ENCODE measurements at regions not wholly inside any gene's neighbourhood (a gene's known extent, or its start where the extent isn't known, plus 50 kb on each side); places are given as distances from the start of the nearest gene placed in this dataset.

DNA sequence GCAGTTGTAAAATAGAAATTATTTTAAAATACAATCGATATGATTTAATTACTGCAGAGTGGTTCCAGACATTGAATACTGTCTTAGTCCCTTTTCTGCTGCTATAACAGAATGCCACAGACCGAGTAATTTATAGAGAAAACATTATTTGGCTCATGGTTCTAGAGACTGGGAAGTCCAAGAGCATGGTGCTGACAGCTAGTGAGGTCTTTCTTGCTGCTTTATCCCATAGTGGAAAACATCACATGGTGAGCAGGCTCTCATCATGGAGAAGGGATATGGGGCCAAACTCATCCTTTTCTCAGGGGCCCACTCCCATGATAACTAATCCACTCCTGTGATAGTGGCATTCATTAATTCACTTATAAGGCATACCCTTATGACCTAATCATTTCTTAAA lies 120.0 kb upstream of the TBL1XR1 start:
- Mint-ChIP-seq H3K4me1 (ENCODE audit: low read depth) (peaks cover 22% of the 10 kb centered on the region), H3K9me3 (peaks cover 9% of the 10 kb centered on the region), H3K36me3 (ENCODE audit: low read depth) (peaks cover 9% of the 10 kb centered on the region), H3K4me3 (no peak overlapping the region), H3K27me3 (ENCODE audit: low read depth) (peaks cover 4% of the 10 kb centered on the region), H3K27ac (no peak overlapping the region)

- H3K27ac Mint-ChIP-seq: no peak overlapping the region
- peaks cover 6% of the 10 kb centered on the region for H3K9me3 Mint-ChIP-seq
- peaks cover 4% of the 10 kb centered on the region for H3K36me3 Mint-ChIP-seq (ENCODE audit: low read depth)
- no peak overlapping the region for H3K4me3 Mint-ChIP-seq
- H3K27me3 Mint-ChIP-seq (ENCODE audit: low read depth): no peaks in the 10 kb centered on the region
- peaks cover 22% of the 10 kb centered on the region for H3K4me1 Mint-ChIP-seq (ENCODE audit: low read depth)
These were observed 121.3 kb upstream of the TBL1XR1 start for GRCh38 chr3:177318559-177318958.

GRCh38 chr3:177320765-177321247 lies 123.5 kb upstream of the TBL1XR1 start:
- Mint-ChIP-seq H3K27ac (peak overlapping the region; percentile 26), H3K4me1 (ENCODE audit: low read depth) (peaks cover 19% of the 10 kb centered on the region), H3K27me3 (ENCODE audit: low read depth) (no peaks in the 10 kb centered on the region), H3K9me3 (peaks cover 6% of the 10 kb centered on the region), H3K4me3 (no peak overlapping the region), H3K36me3 (ENCODE audit: low read depth) (peaks cover 4% of the 10 kb centered on the region)

GRCh38 chr3:177321819-177322218 lies 124.5 kb upstream of the TBL1XR1 start:
- Mint-ChIP-seq H3K36me3 (ENCODE audit: low read depth) (peaks cover 4% of the 10 kb centered on the region), H3K4me3 (no peak overlapping the region), H3K9me3 (peaks cover 6% of the 10 kb centered on the region), H3K4me1 (ENCODE audit: low read depth) (peaks cover 19% of the 10 kb centered on the region), H3K27ac (no peak overlapping the region), H3K27me3 (ENCODE audit: low read depth) (peaks cover 9% of the 10 kb centered on the region)

GRCh38 chr3:177322881-177323280 lies 125.6 kb upstream of the TBL1XR1 start:
- H3K4me3 Mint-ChIP-seq: no peak overlapping the region
- peaks cover 4% of the 10 kb centered on the region for H3K36me3 Mint-ChIP-seq (ENCODE audit: low read depth)
- peaks cover 14% of the 10 kb centered on the region for H3K4me1 Mint-ChIP-seq (ENCODE audit: low read depth)
- H3K27me3 Mint-ChIP-seq (ENCODE audit: low read depth): peaks cover 16% of the 10 kb centered on the region
- H3K9me3 Mint-ChIP-seq: peaks cover 6% of the 10 kb centered on the region
- no peak overlapping the region for H3K27ac Mint-ChIP-seq

- H3K36me3 Mint-ChIP-seq (ENCODE audit: low read depth): no peaks in the 10 kb centered on the region
- no peak overlapping the region for H3K4me3 Mint-ChIP-seq
- peaks cover 24% of the 10 kb centered on the region for H3K27me3 Mint-ChIP-seq (ENCODE audit: low read depth)
- H3K9me3 Mint-ChIP-seq: no peaks in the 10 kb centered on the region
- peaks cover 4% of the 10 kb centered on the region for H3K4me1 Mint-ChIP-seq (ENCODE audit: low read depth)
- no peak overlapping the region for H3K27ac Mint-ChIP-seq
These were observed 132.6 kb upstream of the TBL1XR1 start for GRCh38 chr3:177329854-177330253.

DNA sequence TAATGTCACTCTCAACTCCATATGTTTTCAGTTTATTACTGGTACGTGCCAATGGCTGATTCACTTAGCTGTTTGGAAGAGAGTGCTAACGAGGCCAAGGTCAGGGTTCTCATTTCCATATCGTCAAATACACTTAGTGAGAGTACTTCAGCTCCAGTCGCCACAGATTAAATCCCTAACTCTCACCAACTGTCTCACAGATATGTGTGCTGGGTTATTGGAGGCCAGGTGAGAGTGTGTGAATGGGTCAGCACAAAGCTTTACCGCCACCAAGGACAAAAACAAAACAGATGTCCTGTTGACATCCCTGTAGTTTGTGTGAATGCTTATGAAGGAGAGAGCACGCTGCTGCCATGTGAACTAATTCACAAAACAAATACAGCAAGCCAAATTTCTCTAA lies 133.5 kb upstream of the TBL1XR1 start:
- Mint-ChIP-seq H3K36me3 (ENCODE audit: low read depth) (peaks cover 2% of the 10 kb centered on the region), H3K4me3 (no peak overlapping the region), H3K4me1 (ENCODE audit: low read depth) (peaks cover 7% of the 10 kb centered on the region), H3K27me3 (ENCODE audit: low read depth) (peaks cover 29% of the 10 kb centered on the region), H3K9me3 (no peaks in the 10 kb centered on the region), H3K27ac (no peak overlapping the region)

GRCh38 chr3:177331203-177331835 lies 134.0 kb upstream of the TBL1XR1 start:
- peaks cover 2% of the 10 kb centered on the region for H3K36me3 Mint-ChIP-seq (ENCODE audit: low read depth)
- H3K4me3 Mint-ChIP-seq: no peak overlapping the region
- H3K4me1 Mint-ChIP-seq (ENCODE audit: low read depth): peaks cover 10% of the 10 kb centered on the region
- no peaks in the 10 kb centered on the region for H3K9me3 Mint-ChIP-seq
- H3K27me3 Mint-ChIP-seq (ENCODE audit: low read depth): peaks cover 28% of the 10 kb centered on the region
- H3K27ac Mint-ChIP-seq: no peak overlapping the region

DNA sequence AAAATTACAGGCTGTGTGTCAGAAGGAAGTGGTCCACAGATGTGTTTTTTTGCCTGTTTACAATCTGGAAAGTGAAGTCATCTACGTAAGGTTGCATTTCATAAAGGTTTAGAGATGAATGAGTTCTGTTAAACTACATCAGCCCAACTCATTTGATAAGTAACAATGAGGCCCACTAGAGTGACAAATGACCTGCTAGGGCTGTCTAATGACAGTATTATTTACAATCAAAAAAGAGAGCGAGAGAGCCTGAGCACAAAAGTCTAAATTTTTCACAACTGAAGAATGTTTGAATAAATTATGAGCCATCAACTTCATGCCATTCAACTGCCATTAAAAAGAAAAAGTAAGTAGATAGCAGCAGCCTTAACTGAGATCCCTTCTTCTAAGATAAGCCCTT lies 135.7 kb upstream of the TBL1XR1 start:
- Mint-ChIP-seq H3K4me3 (no peak overlapping the region), H3K9me3 (no peaks in the 10 kb centered on the region), H3K27me3 (ENCODE audit: low read depth) (peaks cover 17% of the 10 kb centered on the region), H3K36me3 (ENCODE audit: low read depth) (peaks cover 3% of the 10 kb centered on the region), H3K27ac (no peak overlapping the region), H3K4me1 (ENCODE audit: low read depth) (peaks cover 20% of the 10 kb centered on the region)

DNA sequence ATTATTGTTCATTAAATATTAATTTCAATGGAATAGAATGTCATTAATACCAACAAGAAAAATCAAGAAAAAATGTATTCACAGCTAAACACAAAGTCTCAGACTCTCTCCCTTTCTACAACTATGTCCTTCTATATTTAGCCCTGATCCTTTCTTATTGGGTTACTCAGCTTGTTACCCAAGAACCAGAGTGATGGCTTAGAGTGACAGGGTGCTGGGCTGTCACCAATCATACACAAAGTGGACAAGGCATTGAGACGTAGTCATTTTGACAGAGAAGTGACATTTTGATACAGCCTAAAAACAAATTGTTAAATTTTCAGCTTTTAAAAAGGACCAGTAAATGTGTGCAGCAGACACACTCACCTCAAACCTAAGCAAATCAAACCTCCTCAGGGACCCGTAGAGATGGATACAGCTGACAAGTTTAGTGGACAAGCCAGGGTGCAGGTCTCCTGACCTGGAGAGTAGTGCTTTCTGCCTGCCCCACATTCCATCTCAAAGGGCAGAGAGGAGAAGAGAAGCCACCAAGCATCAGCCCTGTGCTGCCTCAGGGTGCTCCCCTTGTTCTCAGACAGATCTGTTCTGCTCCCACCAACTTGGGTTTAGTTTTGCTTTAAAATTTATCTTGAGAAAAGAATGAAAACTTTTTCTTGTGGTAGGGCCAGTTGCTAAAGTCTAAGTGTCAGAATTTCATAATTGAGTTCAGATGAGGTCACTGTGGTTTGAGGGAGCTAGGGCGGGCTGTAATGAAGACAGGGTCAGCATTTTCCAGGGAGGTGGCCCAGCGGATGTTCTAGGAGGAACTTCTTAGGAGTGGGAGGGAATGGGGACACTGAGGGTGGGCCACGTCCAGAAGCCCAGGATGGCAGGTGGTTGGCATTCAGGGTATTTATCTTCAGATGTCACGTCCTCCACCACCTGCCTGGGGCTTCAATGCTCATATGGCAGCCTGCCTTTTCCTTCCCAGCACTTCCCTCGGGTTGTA lies 136.5 kb upstream of the TBL1XR1 start:
- no peak overlapping the region for H3K27ac Mint-ChIP-seq
- peaks cover 17% of the 10 kb centered on the region for H3K27me3 Mint-ChIP-seq (ENCODE audit: low read depth)
- H3K4me1 Mint-ChIP-seq (ENCODE audit: low read depth): peaks cover 28% of the 10 kb centered on the region
- H3K9me3 Mint-ChIP-seq: no peaks in the 10 kb centered on the region
- H3K4me3 Mint-ChIP-seq: no peak overlapping the region
- H3K36me3 Mint-ChIP-seq (ENCODE audit: low read depth): peaks cover 3% of the 10 kb centered on the region

GRCh38 chr3:177334803-177335202 lies 137.5 kb upstream of the TBL1XR1 start:
- H3K27ac Mint-ChIP-seq: no peak overlapping the region
- peaks cover 3% of the 10 kb centered on the region for H3K36me3 Mint-ChIP-seq (ENCODE audit: low read depth)
- H3K9me3 Mint-ChIP-seq: no peaks in the 10 kb centered on the region
- H3K4me3 Mint-ChIP-seq: no peak overlapping the region
- peaks cover 34% of the 10 kb centered on the region for H3K4me1 Mint-ChIP-seq (ENCODE audit: low read depth)
- peaks cover 17% of the 10 kb centered on the region for H3K27me3 Mint-ChIP-seq (ENCODE audit: low read depth)

DNA sequence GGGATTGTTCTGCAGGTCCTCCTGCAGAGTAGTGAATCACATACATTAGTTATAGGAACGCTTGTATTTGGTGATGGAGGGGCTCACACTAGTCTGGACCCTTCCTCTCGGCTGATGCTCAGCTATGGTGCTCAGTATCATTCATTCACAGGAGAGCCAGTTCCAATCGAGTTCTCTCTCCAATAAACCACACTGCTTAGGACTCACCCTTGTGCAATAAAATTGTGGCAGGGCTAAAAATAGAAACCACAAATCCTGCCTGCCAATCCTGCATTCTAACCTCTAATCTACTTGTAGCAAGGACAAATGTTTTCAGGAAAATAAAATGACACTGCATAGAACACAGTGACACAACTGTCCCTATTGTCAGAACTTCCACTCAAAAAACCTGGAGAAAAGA lies 138.4 kb upstream of the TBL1XR1 start:
- Mint-ChIP-seq H3K27me3 (ENCODE audit: low read depth) (peaks cover 15% of the 10 kb centered on the region), H3K9me3 (no peaks in the 10 kb centered on the region), H3K36me3 (ENCODE audit: low read depth) (peaks cover 3% of the 10 kb centered on the region), H3K27ac (no peak overlapping the region), H3K4me1 (ENCODE audit: low read depth) (peaks cover 34% of the 10 kb centered on the region), H3K4me3 (no peak overlapping the region)

GRCh38 chr3:177336873-177337450 lies 139.7 kb upstream of the TBL1XR1 start:
- H3K4me3 Mint-ChIP-seq: no peak overlapping the region
- H3K36me3 Mint-ChIP-seq (ENCODE audit: low read depth): peaks cover 3% of the 10 kb centered on the region
- peaks cover 34% of the 10 kb centered on the region for H3K4me1 Mint-ChIP-seq (ENCODE audit: low read depth)
- no peak overlapping the region for H3K27ac Mint-ChIP-seq
- peaks cover 14% of the 10 kb centered on the region for H3K27me3 Mint-ChIP-seq (ENCODE audit: low read depth)
- H3K9me3 Mint-ChIP-seq: no peaks in the 10 kb centered on the region

GRCh38 chr3:177337541-177338331 lies 140.5 kb upstream of the TBL1XR1 start:
- Mint-ChIP-seq H3K36me3 (ENCODE audit: low read depth) (peaks cover 3% of the 10 kb centered on the region), H3K4me1 (ENCODE audit: low read depth) (peaks cover 36% of the 10 kb centered on the region)

More at GRCh38 chr3:177337541-177338331, 140.5 kb upstream of the TBL1XR1 start:
- peak overlapping the region; percentile 35 for H3K4me3 Mint-ChIP-seq
- H3K27me3 Mint-ChIP-seq (ENCODE audit: low read depth): peaks cover 14% of the 10 kb centered on the region
- H3K9me3 Mint-ChIP-seq: no peaks in the 10 kb centered on the region
- H3K27ac Mint-ChIP-seq: peak overlapping the region; percentile 70
